Endothelial cell (in vitro differentiated cells): ENCODE measurements at regions not wholly inside any gene's neighbourhood (a gene's known extent, or its start where the extent isn't known, plus 50 kb on each side); places are given as distances from the start of the nearest gene placed in this dataset.
"Not testable (repeated sequence)": the region's sequence is repeated elsewhere in the genome, so short reads cannot be mapped to it uniquely, and the experiment has no call there.

Source experiments
- DNase-seq: peaks from one replicate; pipeline ENCODE4 v3.0.0; 2021; ENCODE audit warnings: low spot score
- H3K27ac Mint-ChIP-seq: one replicate; pipeline ENCODE4 v1.8.0; 2021; ENCODE audit warnings: mixed read lengths, inconsistent platforms; ENCODE audit not compliant: unreplicated experiment
- H3K27me3 Mint-ChIP-seq: one replicate; pipeline ENCODE4 v1.8.0; 2021; ENCODE audit warnings: mild to moderate bottlenecking, moderate library complexity, mixed read lengths, inconsistent platforms; ENCODE audit not compliant: unreplicated experiment
- H3K36me3 Mint-ChIP-seq: one replicate; pipeline ENCODE4 v1.8.0; 2021; ENCODE audit warnings: mild to moderate bottlenecking, low read depth, mixed read lengths, inconsistent platforms; ENCODE audit not compliant: unreplicated experiment
- H3K4me1 Mint-ChIP-seq: one replicate; pipeline ENCODE4 v1.8.0; 2021; ENCODE audit warnings: mild to moderate bottlenecking, mixed read lengths, inconsistent platforms; ENCODE audit not compliant: unreplicated experiment
- H3K4me3 Mint-ChIP-seq: one replicate; pipeline ENCODE4 v1.8.0; 2021; ENCODE audit warnings: mild to moderate bottlenecking, mixed read lengths, inconsistent platforms; ENCODE audit not compliant: unreplicated experiment
- H3K9me3 Mint-ChIP-seq: one replicate; pipeline ENCODE4 v1.8.0; 2021; ENCODE audit warnings: mixed read lengths, inconsistent platforms; ENCODE audit not compliant: unreplicated experiment
- CTCF ChIP-seq: fragments of 200-600 bp; sonication (generic); IDR thresholded peaks from one replicate; pipeline ENCODE4 v1.5.0; 2021; ENCODE audit warnings: antibody characterized with exemption; ENCODE audit not compliant: unreplicated experiment

DNA sequence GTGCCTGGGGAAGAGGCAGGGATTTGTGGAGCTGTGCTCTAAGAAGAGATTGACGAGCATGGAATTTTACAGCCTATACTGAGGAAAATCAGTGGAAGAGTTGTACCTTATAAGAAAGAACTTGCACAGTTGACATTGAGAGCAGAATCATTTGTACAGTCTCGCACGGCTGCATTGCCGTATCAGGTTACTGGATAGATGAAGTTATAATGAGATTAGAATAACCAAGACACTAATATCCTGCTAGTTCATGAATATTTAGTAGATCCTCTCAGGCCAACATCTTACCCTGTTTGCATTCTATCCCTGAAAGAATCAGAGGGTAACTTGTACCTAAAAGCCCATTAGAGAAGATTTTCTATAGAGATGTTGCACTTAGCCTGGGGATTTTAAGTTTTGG is 447.1 kb downstream of the PREX1 start:
- no peak for TF ChIP-seq CTCF
- Mint-ChIP-seq H3K9me3 (no peaks in the 10 kb centered on the region), H3K27me3 (peaks cover 3% of the 10 kb centered on the region), H3K4me1 (peaks cover 2% of the 10 kb centered on the region), H3K27ac (no peak overlapping the region), H3K36me3 (no peaks in the 10 kb centered on the region), H3K4me3 (no peak overlapping the region)
- DNase-seq = no peak

DNA sequence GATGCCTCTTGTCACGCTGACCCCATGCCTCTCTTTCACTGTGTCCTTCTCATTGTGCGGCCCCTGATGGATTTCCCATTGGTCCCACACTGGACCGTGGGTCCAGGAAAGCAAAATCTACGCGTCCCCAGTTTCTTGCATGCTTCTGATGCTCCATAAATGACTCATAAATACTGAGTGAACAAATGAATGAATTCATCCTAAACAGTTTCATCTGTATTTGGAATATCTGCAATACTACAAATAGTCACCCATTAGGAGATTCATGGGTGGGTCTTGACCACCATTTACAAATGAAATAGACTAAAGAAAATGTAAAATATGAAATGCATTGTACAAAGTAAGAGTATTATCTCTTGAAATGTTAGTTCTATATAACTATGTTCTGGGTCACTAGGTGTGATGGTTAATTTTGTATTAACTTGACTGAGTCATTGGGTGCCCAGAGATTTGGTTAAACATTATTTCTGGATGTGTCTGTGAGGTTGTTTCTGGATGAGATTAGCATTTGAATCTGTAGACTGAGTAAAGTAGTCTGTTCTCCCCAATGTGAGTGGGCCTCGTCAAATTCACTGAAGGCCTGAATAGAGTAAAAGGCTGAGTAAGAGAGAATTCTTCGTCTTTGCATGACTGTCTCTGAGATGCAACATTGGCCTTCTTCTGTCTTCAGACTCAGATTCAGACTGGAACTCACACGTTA is 448.7 kb downstream of the PREX1 start:
- H3K4me3 Mint-ChIP-seq = no peak overlapping the region
- H3K9me3 Mint-ChIP-seq = no peaks in the 10 kb centered on the region
- no peak overlapping the region for H3K27ac Mint-ChIP-seq
- H3K4me1 Mint-ChIP-seq = peaks cover 14% of the 10 kb centered on the region
- DNase-seq = no peak
- H3K36me3 Mint-ChIP-seq = no peaks in the 10 kb centered on the region
- H3K27me3 Mint-ChIP-seq = peaks cover 3% of the 10 kb centered on the region
- no peak for TF ChIP-seq CTCF

GRCh38 chr20:48377940-48378339 is 449.9 kb downstream of the PREX1 start:
- no peaks in the 10 kb centered on the region for H3K9me3 Mint-ChIP-seq
- peaks cover 20% of the 10 kb centered on the region for H3K4me1 Mint-ChIP-seq
- no peak overlapping the region for H3K4me3 Mint-ChIP-seq
- H3K27ac Mint-ChIP-seq = no peak overlapping the region
- no peak for TF ChIP-seq CTCF
- H3K36me3 Mint-ChIP-seq = no peaks in the 10 kb centered on the region
- no peak for DNase-seq
- H3K27me3 Mint-ChIP-seq = peaks cover 3% of the 10 kb centered on the region

GRCh38 chr20:48375804-48376203 is 452.0 kb downstream of the PREX1 start:
- no peaks in the 10 kb centered on the region for H3K36me3 Mint-ChIP-seq
- peak overlapping the region; percentile 11 for H3K4me3 Mint-ChIP-seq
- no peak for DNase-seq
- H3K27me3 Mint-ChIP-seq = peaks cover 4% of the 10 kb centered on the region
- TF ChIP-seq CTCF = no peak
- H3K4me1 Mint-ChIP-seq = peaks cover 20% of the 10 kb centered on the region
- peak overlapping the region; percentile 73 for H3K27ac Mint-ChIP-seq
- no peaks in the 10 kb centered on the region for H3K9me3 Mint-ChIP-seq

GRCh38 chr20:48374991-48375595 is 452.7 kb downstream of the PREX1 start:
- Mint-ChIP-seq H3K27me3 (peaks cover 4% of the 10 kb centered on the region), H3K4me1 (peaks cover 20% of the 10 kb centered on the region), H3K27ac (peak overlapping the region; percentile 93), H3K36me3 (no peaks in the 10 kb centered on the region), H3K9me3 (no peaks in the 10 kb centered on the region), H3K4me3 (peak overlapping the region; percentile 11)
- DNase-seq = no peak
- no peak for TF ChIP-seq CTCF

GRCh38 chr20:48374031-48374907 is 453.5 kb downstream of the PREX1 start:
- H3K27ac Mint-ChIP-seq = peak overlapping the region; percentile 93
- DNase-seq = peak; percentile 60
- peaks cover 20% of the 10 kb centered on the region for H3K4me1 Mint-ChIP-seq
- H3K36me3 Mint-ChIP-seq, H3K4me3 Mint-ChIP-seq, H3K27me3 Mint-ChIP-seq, H3K9me3 Mint-ChIP-seq: not testable (repeated sequence)
